ENCODE measurements at regions not wholly inside any gene's neighbourhood (a gene's known extent, or its start where the extent isn't known, plus 50 kb on each side); places are given as distances from the start of the nearest gene placed in this dataset.

DNA sequence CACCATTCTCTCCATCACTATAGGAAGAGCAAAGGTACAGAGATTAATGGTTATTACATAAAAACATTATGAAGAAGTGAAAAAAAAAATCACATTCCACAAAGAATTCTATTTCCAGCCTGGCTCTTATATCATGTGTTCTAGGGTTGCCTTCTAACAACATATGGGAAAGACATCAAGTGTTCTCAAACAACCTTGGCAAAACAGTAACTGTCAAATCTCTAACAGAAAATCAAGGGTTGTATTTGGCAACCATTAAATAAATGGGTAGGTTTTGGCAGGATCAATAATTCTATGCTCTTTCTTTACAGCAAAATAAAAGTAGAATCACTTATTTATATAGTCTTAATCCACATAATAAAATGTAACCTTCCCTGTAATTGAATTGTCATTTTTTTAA, 728.9 kb downstream of the MAT2B start:
- TF ChIP-seq, protein P1, sequence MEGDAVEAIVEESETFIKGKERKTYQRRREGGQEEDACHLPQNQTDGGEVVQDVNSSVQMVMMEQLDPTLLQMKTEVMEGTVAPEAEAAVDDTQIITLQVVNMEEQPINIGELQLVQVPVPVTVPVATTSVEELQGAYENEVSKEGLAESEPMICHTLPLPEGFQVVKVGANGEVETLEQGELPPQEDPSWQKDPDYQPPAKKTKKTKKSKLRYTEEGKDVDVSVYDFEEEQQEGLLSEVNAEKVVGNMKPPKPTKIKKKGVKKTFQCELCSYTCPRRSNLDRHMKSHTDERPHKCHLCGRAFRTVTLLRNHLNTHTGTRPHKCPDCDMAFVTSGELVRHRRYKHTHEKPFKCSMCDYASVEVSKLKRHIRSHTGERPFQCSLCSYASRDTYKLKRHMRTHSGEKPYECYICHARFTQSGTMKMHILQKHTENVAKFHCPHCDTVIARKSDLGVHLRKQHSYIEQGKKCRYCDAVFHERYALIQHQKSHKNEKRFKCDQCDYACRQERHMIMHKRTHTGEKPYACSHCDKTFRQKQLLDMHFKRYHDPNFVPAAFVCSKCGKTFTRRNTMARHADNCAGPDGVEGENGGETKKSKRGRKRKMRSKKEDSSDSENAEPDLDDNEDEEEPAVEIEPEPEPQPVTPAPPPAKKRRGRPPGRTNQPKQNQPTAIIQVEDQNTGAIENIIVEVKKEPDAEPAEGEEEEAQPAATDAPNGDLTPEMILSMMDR (IDR thresholded peaks at IDR 0.05 in 4 of 5, conservative IDR thresholded peaks at IDR 0.05 in 1 of 5): no peak
- no peak for TF ChIP-seq POLR2A (IDR thresholded peaks at IDR 0.05)

Measured in gastrocnemius medialis (tissue), 4 donors.